22Rv1 (cell line): ENCODE measurements at regions not wholly inside any gene's neighbourhood (a gene's known extent, or its start where the extent isn't known, plus 50 kb on each side); places are given as distances from the start of the nearest gene placed in this dataset.

Source experiments
- ZFX ChIP-seq: fragments of 450-650 bp; IDR thresholded peaks from 2 replicates; pipeline ENCODE4 v1.6.1; 2017; ENCODE audit warnings: antibody characterized with exemption, borderline replicate concordance
- TF ChIP-seq, protein P1 (sequence below): fragments of 450-650 bp; IDR thresholded peaks from 2 replicates; pipeline ENCODE4 v1.5.1; 2017; ENCODE audit warnings: mild to moderate bottlenecking

DNA sequence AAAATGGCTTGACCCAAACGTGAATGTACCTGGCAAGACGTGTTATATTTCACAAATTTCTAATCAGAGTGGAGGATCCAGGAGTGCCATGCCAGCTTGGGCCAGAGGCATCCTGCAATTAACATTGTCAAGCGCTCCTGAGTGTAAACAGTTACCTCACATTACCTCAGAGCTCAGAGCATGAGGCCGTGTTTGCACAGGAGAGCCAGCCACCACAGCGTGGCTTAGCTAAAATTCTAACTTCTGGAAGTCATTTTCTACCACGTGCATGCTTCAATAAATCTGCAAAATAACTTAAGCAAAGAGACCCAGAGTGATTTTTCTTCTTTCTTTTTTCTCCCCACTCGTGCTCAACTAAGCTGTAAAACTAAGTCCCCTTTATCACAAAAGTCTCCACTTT lies 769.0 kb downstream of the KCNJ2 start:
- TF ChIP-seq, protein P1, sequence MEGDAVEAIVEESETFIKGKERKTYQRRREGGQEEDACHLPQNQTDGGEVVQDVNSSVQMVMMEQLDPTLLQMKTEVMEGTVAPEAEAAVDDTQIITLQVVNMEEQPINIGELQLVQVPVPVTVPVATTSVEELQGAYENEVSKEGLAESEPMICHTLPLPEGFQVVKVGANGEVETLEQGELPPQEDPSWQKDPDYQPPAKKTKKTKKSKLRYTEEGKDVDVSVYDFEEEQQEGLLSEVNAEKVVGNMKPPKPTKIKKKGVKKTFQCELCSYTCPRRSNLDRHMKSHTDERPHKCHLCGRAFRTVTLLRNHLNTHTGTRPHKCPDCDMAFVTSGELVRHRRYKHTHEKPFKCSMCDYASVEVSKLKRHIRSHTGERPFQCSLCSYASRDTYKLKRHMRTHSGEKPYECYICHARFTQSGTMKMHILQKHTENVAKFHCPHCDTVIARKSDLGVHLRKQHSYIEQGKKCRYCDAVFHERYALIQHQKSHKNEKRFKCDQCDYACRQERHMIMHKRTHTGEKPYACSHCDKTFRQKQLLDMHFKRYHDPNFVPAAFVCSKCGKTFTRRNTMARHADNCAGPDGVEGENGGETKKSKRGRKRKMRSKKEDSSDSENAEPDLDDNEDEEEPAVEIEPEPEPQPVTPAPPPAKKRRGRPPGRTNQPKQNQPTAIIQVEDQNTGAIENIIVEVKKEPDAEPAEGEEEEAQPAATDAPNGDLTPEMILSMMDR: no peak
- TF ChIP-seq ZFX: no peak
